ENCODE measurements at regions not wholly inside any gene's neighbourhood (a gene's known extent, or its start where the extent isn't known, plus 50 kb on each side); places are given as distances from the start of the nearest gene placed in this dataset.

DNA sequence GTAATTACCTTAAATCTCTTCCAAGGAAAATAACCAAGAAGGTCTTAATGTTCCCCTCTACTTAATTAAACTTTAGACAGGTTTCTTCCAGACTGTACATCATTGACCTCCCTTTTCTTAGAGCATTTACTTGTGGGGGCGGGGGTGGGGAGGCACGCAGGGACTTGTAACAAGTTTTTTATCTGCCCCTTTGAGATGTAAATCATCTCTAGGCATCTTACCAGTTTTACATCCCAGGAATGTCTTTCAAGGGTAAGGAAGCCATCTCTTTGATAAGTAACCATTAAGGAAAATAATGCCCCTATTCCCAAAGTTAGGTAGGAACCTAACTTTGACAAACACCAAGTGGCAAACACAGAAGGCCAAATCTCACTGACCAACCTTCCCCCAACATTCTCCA, 528.6 kb downstream of the SUCLA2 start:
- H3K27me3 ChIP-seq (replicated peaks in 1 of 4; ENCODE audit: control extremely low read depth in 1 of 4, control insufficient read depth in 3 of 4, insufficient read depth in 4 of 4, low read length in 3 of 4), result no peaks in the 10 kb centered on the region
- no peak overlapping the region for H3K4me2 ChIP-seq (replicated peaks; ENCODE audit: low read depth, low read length, poor library complexity, severe bottlenecking)
- intact Hi-C loops (cut with micrococcal nuclease), result no loop called here
- H3K4me3 ChIP-seq (ENCODE audit: control extremely low read depth in 1 of 5, extremely low read depth in 1 of 5, insufficient read depth in 1 of 5, low read depth in 2 of 5, low read length in 4 of 5), result no peak overlapping the region
- no peak overlapping the region for H3K27ac ChIP-seq (ENCODE audit: low read length in 2 of 2)
- H3K4me1 ChIP-seq (ENCODE audit: control insufficient read depth in 2 of 2, insufficient read depth in 2 of 2, low read length in 2 of 2), result no peaks in the 10 kb centered on the region
- ATAC-seq (ENCODE audit: low read depth), result no peak
- Mint-ChIP-seq H3K4me3 (no peak overlapping the region), H3K9me3 (ENCODE audit: insufficient read depth) (peaks cover 3% of the 10 kb centered on the region), H3K4me1 (no peaks in the 10 kb centered on the region), H3K27me3 (no peaks in the 10 kb centered on the region), H3K27ac (no peak overlapping the region)
- H3K36me3 ChIP-seq (replicated peaks in 1 of 2; ENCODE audit: control extremely low read depth in 1 of 2, control insufficient read depth in 1 of 2, extremely low read depth in 1 of 2, insufficient read depth in 2 of 2, low read length in 1 of 2), result no peaks in the 10 kb centered on the region
- ChIA-PET POLR2A (no interaction called here), CTCF (interaction anchor here (0.6 kb wide), 1 partner anchor 116 kb away, joined by 5 read pairs; no protein-coding TSS in a partner anchor)
- H3K9me3 ChIP-seq (ENCODE audit: control extremely low read depth in 1 of 3, control insufficient read depth in 2 of 3, insufficient read depth in 1 of 3, low read length in 2 of 3), result peaks cover 0 to 1% (median 0%) of the 10 kb centered on the region in 3 donors
- no peak for DNase-seq
- no peak overlapping the region for H2AFZ ChIP-seq (ENCODE audit: insufficient read depth, low read depth, low read length, poor library complexity, severe bottlenecking)
- H3K79me2 ChIP-seq (ENCODE audit: control insufficient read depth, insufficient read depth, low read length), result no peaks in the 10 kb centered on the region
- H3K9ac ChIP-seq (ENCODE audit: low read length), result no peak overlapping the region
- TF ChIP-seq, protein P1, sequence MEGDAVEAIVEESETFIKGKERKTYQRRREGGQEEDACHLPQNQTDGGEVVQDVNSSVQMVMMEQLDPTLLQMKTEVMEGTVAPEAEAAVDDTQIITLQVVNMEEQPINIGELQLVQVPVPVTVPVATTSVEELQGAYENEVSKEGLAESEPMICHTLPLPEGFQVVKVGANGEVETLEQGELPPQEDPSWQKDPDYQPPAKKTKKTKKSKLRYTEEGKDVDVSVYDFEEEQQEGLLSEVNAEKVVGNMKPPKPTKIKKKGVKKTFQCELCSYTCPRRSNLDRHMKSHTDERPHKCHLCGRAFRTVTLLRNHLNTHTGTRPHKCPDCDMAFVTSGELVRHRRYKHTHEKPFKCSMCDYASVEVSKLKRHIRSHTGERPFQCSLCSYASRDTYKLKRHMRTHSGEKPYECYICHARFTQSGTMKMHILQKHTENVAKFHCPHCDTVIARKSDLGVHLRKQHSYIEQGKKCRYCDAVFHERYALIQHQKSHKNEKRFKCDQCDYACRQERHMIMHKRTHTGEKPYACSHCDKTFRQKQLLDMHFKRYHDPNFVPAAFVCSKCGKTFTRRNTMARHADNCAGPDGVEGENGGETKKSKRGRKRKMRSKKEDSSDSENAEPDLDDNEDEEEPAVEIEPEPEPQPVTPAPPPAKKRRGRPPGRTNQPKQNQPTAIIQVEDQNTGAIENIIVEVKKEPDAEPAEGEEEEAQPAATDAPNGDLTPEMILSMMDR (IDR thresholded peaks at IDR 0.05), result no peak
- no peak for TF ChIP-seq EZH2 (IDR thresholded peaks at IDR 0.05; ENCODE audit: borderline replicate concordance, insufficient read depth, low read depth, low read length, poor library complexity, severe bottlenecking)
- WGBS (ENCODE audit: insufficient coverage), result no CpG with 5 or more reads among the region's 2 CpGs
- no peaks in the 10 kb centered on the region for H4K20me1 ChIP-seq (ENCODE audit: control insufficient read depth, insufficient read depth, low read length, poor library complexity, severe bottlenecking)

GRCh38 chr13:47463726-47464125, 537.3 kb downstream of the SUCLA2 start:
- Mint-ChIP-seq H3K4me1 (no peaks in the 10 kb centered on the region), H3K27ac (no peak overlapping the region), H3K4me3 (no peak overlapping the region), H3K9me3 (ENCODE audit: insufficient read depth) (peaks cover 5% of the 10 kb centered on the region), H3K27me3 (no peaks in the 10 kb centered on the region)
- POLR2A ChIA-PET, result no interaction called here
- no peak overlapping the region for H3K9ac ChIP-seq (ENCODE audit: low read length)
- no peaks in the 10 kb centered on the region for H4K20me1 ChIP-seq (ENCODE audit: control insufficient read depth, insufficient read depth, low read length, poor library complexity, severe bottlenecking)
- H2AFZ ChIP-seq (ENCODE audit: insufficient read depth, low read depth, low read length, poor library complexity, severe bottlenecking), result no peak overlapping the region
- no peaks in the 10 kb centered on the region for H3K27me3 ChIP-seq (replicated peaks in 1 of 4; ENCODE audit: control extremely low read depth in 1 of 4, control insufficient read depth in 3 of 4, insufficient read depth in 4 of 4, low read length in 3 of 4)
- no peaks in the 10 kb centered on the region for H3K36me3 ChIP-seq (replicated peaks in 1 of 2; ENCODE audit: control extremely low read depth in 1 of 2, control insufficient read depth in 1 of 2, extremely low read depth in 1 of 2, insufficient read depth in 2 of 2, low read length in 1 of 2)
- intact Hi-C loops (cut with micrococcal nuclease), result no loop called here
- TF ChIP-seq, protein P1 (IDR thresholded peaks at IDR 0.05), result no peak
- H3K4me1 ChIP-seq (ENCODE audit: control insufficient read depth in 2 of 2, insufficient read depth in 2 of 2, low read length in 2 of 2), result no peaks in the 10 kb centered on the region
- peaks cover 0 to 11% (median 1%) of the 10 kb centered on the region in 3 donors for H3K9me3 ChIP-seq (ENCODE audit: control extremely low read depth in 1 of 3, control insufficient read depth in 2 of 3, insufficient read depth in 1 of 3, low read length in 2 of 3)
- 86% methylated on average over 6 of the region's 6 CpGs for WGBS (ENCODE audit: insufficient coverage)
- H3K4me3 ChIP-seq (ENCODE audit: control extremely low read depth in 1 of 5, extremely low read depth in 1 of 5, insufficient read depth in 1 of 5, low read depth in 2 of 5, low read length in 4 of 5), result no peak overlapping the region
- H3K4me2 ChIP-seq (replicated peaks; ENCODE audit: low read depth, low read length, poor library complexity, severe bottlenecking), result no peak overlapping the region
- DNase-seq (no peak), ATAC-seq (ENCODE audit: low read depth) (no peak)
- CTCF ChIA-PET, result no interaction called here
- H3K79me2 ChIP-seq (ENCODE audit: control insufficient read depth, insufficient read depth, low read length), result no peaks in the 10 kb centered on the region
- no peak overlapping the region for H3K27ac ChIP-seq (ENCODE audit: low read length in 2 of 2)

Data from B cell (primary cell).